ENCODE measurements at regions not wholly inside any gene's neighbourhood (a gene's known extent, or its start where the extent isn't known, plus 50 kb on each side); places are given as distances from the start of the nearest gene placed in this dataset.

GRCh38 chr9:38195737-38196161, 126.7 kb upstream of the SHB start:
- TF ChIP-seq, protein P1, sequence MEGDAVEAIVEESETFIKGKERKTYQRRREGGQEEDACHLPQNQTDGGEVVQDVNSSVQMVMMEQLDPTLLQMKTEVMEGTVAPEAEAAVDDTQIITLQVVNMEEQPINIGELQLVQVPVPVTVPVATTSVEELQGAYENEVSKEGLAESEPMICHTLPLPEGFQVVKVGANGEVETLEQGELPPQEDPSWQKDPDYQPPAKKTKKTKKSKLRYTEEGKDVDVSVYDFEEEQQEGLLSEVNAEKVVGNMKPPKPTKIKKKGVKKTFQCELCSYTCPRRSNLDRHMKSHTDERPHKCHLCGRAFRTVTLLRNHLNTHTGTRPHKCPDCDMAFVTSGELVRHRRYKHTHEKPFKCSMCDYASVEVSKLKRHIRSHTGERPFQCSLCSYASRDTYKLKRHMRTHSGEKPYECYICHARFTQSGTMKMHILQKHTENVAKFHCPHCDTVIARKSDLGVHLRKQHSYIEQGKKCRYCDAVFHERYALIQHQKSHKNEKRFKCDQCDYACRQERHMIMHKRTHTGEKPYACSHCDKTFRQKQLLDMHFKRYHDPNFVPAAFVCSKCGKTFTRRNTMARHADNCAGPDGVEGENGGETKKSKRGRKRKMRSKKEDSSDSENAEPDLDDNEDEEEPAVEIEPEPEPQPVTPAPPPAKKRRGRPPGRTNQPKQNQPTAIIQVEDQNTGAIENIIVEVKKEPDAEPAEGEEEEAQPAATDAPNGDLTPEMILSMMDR (IDR thresholded peaks at IDR 0.05; ENCODE audit: low read length), result no peak
- no peak for TF ChIP-seq EZH2 (IDR thresholded peaks at IDR 0.05; ENCODE audit: borderline replicate concordance, low read length)

All from OCI-LY1 (cell line).